Posterior cingulate gyrus (tissue), 11 donors: ENCODE measurements at regions not wholly inside any gene's neighbourhood (a gene's known extent, or its start where the extent isn't known, plus 50 kb on each side); places are given as distances from the start of the nearest gene placed in this dataset.

Experiments
- DNase-seq, 10 donors: peaks; one replicate each; pipeline versions ENCODE4 v3.0.0 to v3.0.0-alpha.2; 2020 to 2021; ENCODE audit warnings: mixed read lengths in 3 of 10
- intact Hi-C: fragments of 100-400 bp; cut with DNase I; formaldehyde crosslinking; loops from one replicate; pipeline ENCODE4 v1.15.1; 2023

GRCh38 chr10:91034494-91035159 lies 113.7 kb upstream of the ANKRD1 start:
- peak in 6 of 10 donors; percentile 36 to 90 (median 44) for DNase-seq
- intact Hi-C loops, result no loop called here

GRCh38 chr10:91035650-91036292 lies 114.9 kb upstream of the ANKRD1 start:
- DNase-seq, result no peak
- intact Hi-C loops, result no loop called here

GRCh38 chr10:91036807-91037411 lies 116.0 kb upstream of the ANKRD1 start:
- intact Hi-C loops, result no loop called here
- no peak for DNase-seq

- intact Hi-C loops, result no loop called here
- no peak for DNase-seq
Observed at GRCh38 chr10:91038971-91039370, 118.1 kb upstream of the ANKRD1 start.

GRCh38 chr10:91040343-91040742 lies 119.5 kb upstream of the ANKRD1 start:
- DNase-seq, result no peak
- intact Hi-C loops, result no loop called here

- intact Hi-C loops, result no loop called here
- no peak for DNase-seq
Observed at GRCh38 chr10:91042069-91042468, 121.2 kb upstream of the ANKRD1 start.

GRCh38 chr10:91043173-91043910 lies 122.5 kb upstream of the ANKRD1 start:
- intact Hi-C loops, result no loop called here

GRCh38 chr10:91046869-91047268 lies 126.0 kb upstream of the ANKRD1 start:
- DNase-seq, result no peak
- intact Hi-C loops, result no loop called here

More at GRCh38 chr10:91043173-91043910, 122.5 kb upstream of the ANKRD1 start:
- no peak for DNase-seq

GRCh38 chr10:91048380-91048779 lies 127.5 kb upstream of the ANKRD1 start:
- DNase-seq, result no peak
- intact Hi-C loops, result no loop called here

GRCh38 chr10:91049296-91049987 lies 128.6 kb upstream of the ANKRD1 start:
- intact Hi-C loops, result no loop called here
- no peak for DNase-seq

- intact Hi-C loops, result no loop called here
- DNase-seq, result no peak
Observed at GRCh38 chr10:91049988-91050360, 129.1 kb upstream of the ANKRD1 start.

GRCh38 chr10:91050371-91051034 lies 129.6 kb upstream of the ANKRD1 start:
- no peak for DNase-seq

GRCh38 chr10:91051829-91052228 lies 130.9 kb upstream of the ANKRD1 start:
- peak in 5 of 10 donors; percentile 22 to 73 (median 29) for DNase-seq
- intact Hi-C loops, result no loop called here

More at GRCh38 chr10:91050371-91051034, 129.6 kb upstream of the ANKRD1 start:
- intact Hi-C loops, result no loop called here

GRCh38 chr10:91054325-91054724 lies 133.4 kb upstream of the ANKRD1 start:
- DNase-seq, result no peak
- intact Hi-C loops, result no loop called here

GRCh38 chr10:91061187-91061586 lies 140.3 kb upstream of the ANKRD1 start:
- intact Hi-C loops, result no loop called here
- no peak for DNase-seq

- intact Hi-C loops, result no loop called here
- DNase-seq, result no peak
Observed at GRCh38 chr10:91061608-91062007, 140.7 kb upstream of the ANKRD1 start.

GRCh38 chr10:91062091-91062490 lies 141.2 kb upstream of the ANKRD1 start:
- no peak for DNase-seq
- intact Hi-C loops, result no loop called here

- intact Hi-C loops, result no loop called here
Observed at GRCh38 chr10:91071786-91072185, 148.7 kb upstream of the PCGF5 start.

GRCh38 chr10:91073286-91073979 lies 147.0 kb upstream of the PCGF5 start:
- DNase-seq, result peak in 2 of 10 donors; percentile 11 to 68
- intact Hi-C loops, result no loop called here

More at GRCh38 chr10:91071786-91072185, 148.7 kb upstream of the PCGF5 start:
- no peak for DNase-seq
